Peyer's patch (tissue), 4 donors: ENCODE measurements at regions not wholly inside any gene's neighbourhood (a gene's known extent, or its start where the extent isn't known, plus 50 kb on each side); places are given as distances from the start of the nearest gene placed in this dataset.

Source experiments
- DNase-seq, 3 donors: peaks; one replicate each; pipeline ENCODE4 v3.0.0-alpha.2; 2017 to 2019
- H3K27ac ChIP-seq, 4 donors: fragments of 200-600 bp; sonication (generic); one replicate each; pipeline ENCODE4 v1.5.1; 2016 to 2019
- H3K27me3 ChIP-seq, 2 donors: fragments of 200-600 bp; sonication (generic); one replicate each; pipeline ENCODE4 v1.5.1; 2019
- H3K36me3 ChIP-seq, 3 donors: fragments of 200-600 bp; sonication (generic); one replicate each; pipeline ENCODE4 v1.5.1; 2016 to 2019
- H3K4me1 ChIP-seq, 4 donors: fragments of 200-600 bp; sonication (generic); one replicate each; pipeline ENCODE4 v1.5.1; 2016 to 2019
- H3K4me3 ChIP-seq, 4 donors: fragments of 200-600 bp; sonication (generic); 1 replicate in 3 of 4; 2 replicates in 1 of 4; pipeline ENCODE4 v1.5.1; 2016 to 2019; ENCODE audit warnings: mild to moderate bottlenecking in 1 of 4
- H3K9me3 ChIP-seq, 4 donors: fragments of 200-600 bp; sonication (generic); one replicate each; pipeline ENCODE4 v1.5.1; 2016 to 2019; ENCODE audit warnings: mild to moderate bottlenecking in 1 of 4
- POLR2A ChIP-seq, 2 donors: fragments of 450-650 bp; IDR thresholded peaks; one replicate each; pipeline ENCODE4 v1.5.1; 2017; ENCODE audit warnings: antibody characterized with exemption in 2 of 2, mild to moderate bottlenecking in 2 of 2, moderate library complexity in 2 of 2
- TF ChIP-seq, protein P1 (sequence below), 6 experiments: fragments of 450-650 bp in 4 of 6; fragments of 200-600 bp in 2 of 6; sonication (generic) in 1 of 6; IDR thresholded peaks; one replicate each; pipeline ENCODE4 v1.5.1; 2017 to 2019; ENCODE audit warnings: antibody characterized with exemption in 6 of 6, mild to moderate bottlenecking in 3 of 6, moderate library complexity in 1 of 6

GRCh38 chr6:132929141-132929540 is 114.8 kb downstream of the RPS12 start:
- TF ChIP-seq, protein P1, sequence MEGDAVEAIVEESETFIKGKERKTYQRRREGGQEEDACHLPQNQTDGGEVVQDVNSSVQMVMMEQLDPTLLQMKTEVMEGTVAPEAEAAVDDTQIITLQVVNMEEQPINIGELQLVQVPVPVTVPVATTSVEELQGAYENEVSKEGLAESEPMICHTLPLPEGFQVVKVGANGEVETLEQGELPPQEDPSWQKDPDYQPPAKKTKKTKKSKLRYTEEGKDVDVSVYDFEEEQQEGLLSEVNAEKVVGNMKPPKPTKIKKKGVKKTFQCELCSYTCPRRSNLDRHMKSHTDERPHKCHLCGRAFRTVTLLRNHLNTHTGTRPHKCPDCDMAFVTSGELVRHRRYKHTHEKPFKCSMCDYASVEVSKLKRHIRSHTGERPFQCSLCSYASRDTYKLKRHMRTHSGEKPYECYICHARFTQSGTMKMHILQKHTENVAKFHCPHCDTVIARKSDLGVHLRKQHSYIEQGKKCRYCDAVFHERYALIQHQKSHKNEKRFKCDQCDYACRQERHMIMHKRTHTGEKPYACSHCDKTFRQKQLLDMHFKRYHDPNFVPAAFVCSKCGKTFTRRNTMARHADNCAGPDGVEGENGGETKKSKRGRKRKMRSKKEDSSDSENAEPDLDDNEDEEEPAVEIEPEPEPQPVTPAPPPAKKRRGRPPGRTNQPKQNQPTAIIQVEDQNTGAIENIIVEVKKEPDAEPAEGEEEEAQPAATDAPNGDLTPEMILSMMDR (IDR thresholded peaks at IDR 0.05), result no peak
- no peak for TF ChIP-seq POLR2A (IDR thresholded peaks at IDR 0.05)
- Histone ChIP-seq H3K27me3 (no peaks in the 10 kb centered on the region), H3K27ac (no peak overlapping the region), H3K4me1 (no peaks in the 10 kb centered on the region), H3K9me3 (no peaks in the 10 kb centered on the region), H3K4me3 (no peak overlapping the region), H3K36me3 (no peaks in the 10 kb centered on the region)
- DNase-seq, result no peak

DNA sequence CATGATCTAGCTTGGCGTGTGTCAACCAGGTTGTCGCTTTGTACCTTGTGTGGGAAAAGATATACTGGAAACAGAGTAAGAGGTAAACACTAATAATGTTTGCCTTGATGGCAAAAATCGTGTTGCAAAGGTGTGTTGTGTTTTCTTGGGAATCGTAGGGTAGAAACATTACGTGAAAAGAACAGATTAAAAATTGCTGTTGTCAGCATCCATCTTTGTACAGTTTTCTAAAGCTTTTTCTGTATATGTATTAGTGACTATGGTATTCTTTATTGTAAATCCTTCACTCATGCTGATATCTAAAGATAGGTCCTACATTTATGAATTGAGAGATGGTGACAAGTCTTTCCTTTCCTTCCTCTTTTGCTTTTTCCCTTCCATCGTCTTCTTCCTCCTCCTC is 116.9 kb downstream of the RPS12 start:
- DNase-seq, result no peak
- Histone ChIP-seq H3K36me3 (no peaks in the 10 kb centered on the region), H3K9me3 (no peaks in the 10 kb centered on the region), H3K27me3 (no peaks in the 10 kb centered on the region), H3K4me1 (no peaks in the 10 kb centered on the region), H3K27ac (no peak overlapping the region), H3K4me3 (no peak overlapping the region)
- no peak for TF ChIP-seq POLR2A (IDR thresholded peaks at IDR 0.05)
- TF ChIP-seq, protein P1 (IDR thresholded peaks at IDR 0.05), result no peak

DNA sequence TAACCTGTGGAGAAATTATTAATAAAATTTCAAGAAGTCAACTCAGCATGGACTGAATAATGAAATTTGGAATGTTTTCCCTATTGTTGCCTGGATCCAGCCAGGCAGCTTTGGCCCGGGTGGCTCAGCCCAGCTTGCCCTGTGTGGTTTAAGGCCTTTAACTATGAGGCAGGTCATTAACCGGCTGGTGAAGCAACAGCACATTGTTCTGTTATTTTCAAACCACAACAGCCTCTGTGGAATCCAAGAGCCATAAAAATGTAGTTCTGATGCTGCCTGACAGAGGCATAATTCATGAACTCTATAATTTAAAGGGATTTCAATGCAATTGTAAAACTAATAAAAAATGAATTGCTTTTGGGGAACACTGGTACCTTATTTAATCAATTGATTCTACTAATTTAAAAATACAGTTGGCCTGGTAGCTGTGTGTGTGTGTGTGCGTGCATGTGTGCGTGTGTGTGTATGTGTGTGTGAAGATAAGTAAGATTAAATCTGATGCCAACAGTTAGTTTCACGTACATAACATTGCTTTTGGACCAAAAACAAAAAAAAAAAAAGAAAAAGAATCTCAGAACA is 117.7 kb downstream of the RPS12 start:
- no peak for TF ChIP-seq POLR2A (IDR thresholded peaks at IDR 0.05)
- TF ChIP-seq, protein P1 (IDR thresholded peaks at IDR 0.05), result no peak
- Histone ChIP-seq H3K36me3 (no peaks in the 10 kb centered on the region), H3K9me3 (no peaks in the 10 kb centered on the region), H3K27me3 (no peaks in the 10 kb centered on the region), H3K4me3 (no peak overlapping the region), H3K27ac (no peak overlapping the region), H3K4me1 (no peaks in the 10 kb centered on the region)
- DNase-seq, result no peak

- Histone ChIP-seq H3K27me3 (no peaks in the 10 kb centered on the region), H3K36me3 (no peaks in the 10 kb centered on the region), H3K4me3 (no peak overlapping the region), H3K9me3 (no peaks in the 10 kb centered on the region), H3K4me1 (no peaks in the 10 kb centered on the region), H3K27ac (no peak overlapping the region)
- TF ChIP-seq, protein P1 (IDR thresholded peaks at IDR 0.05), result no peak
- DNase-seq, result no peak
Observed at GRCh38 chr6:132932588-132932987, 118.2 kb downstream of the RPS12 start.

- Histone ChIP-seq H3K27ac (no peak overlapping the region), H3K4me3 (no peak overlapping the region), H3K9me3 (no peaks in the 10 kb centered on the region), H3K4me1 (no peaks in the 10 kb centered on the region), H3K27me3 (no peaks in the 10 kb centered on the region), H3K36me3 (no peaks in the 10 kb centered on the region)
- no peak for DNase-seq
- TF ChIP-seq, protein P1 (IDR thresholded peaks at IDR 0.05), result no peak
- TF ChIP-seq POLR2A (IDR thresholded peaks at IDR 0.05), result no peak
Observed at GRCh38 chr6:132933090-132933489, 118.7 kb downstream of the RPS12 start.

GRCh38 chr6:132934496-132934895 is 120.1 kb downstream of the RPS12 start:
- H3K27ac ChIP-seq, result no peak overlapping the region
- no peak for DNase-seq
- TF ChIP-seq POLR2A (IDR thresholded peaks at IDR 0.05), result no peak
- TF ChIP-seq, protein P1 (IDR thresholded peaks at IDR 0.05), result no peak
- H3K36me3 ChIP-seq, result no peaks in the 10 kb centered on the region
- no peak overlapping the region for H3K4me3 ChIP-seq
- H3K4me1 ChIP-seq, result no peaks in the 10 kb centered on the region
- no peaks in the 10 kb centered on the region for H3K27me3 ChIP-seq
- H3K9me3 ChIP-seq, result no peaks in the 10 kb centered on the region
